Stimulated activated CD8-positive, alpha-beta memory T cell treated with anti-CD3 and anti-CD28 coated beads, Interleukin-7, amount 100 ng/mL, for 1 hour (primary cell): ENCODE measurements at regions not wholly inside any gene's neighbourhood (a gene's known extent, or its start where the extent isn't known, plus 50 kb on each side); places are given as distances from the start of the nearest gene placed in this dataset.
"Not testable (repeated sequence)": the region's sequence is repeated elsewhere in the genome, so short reads cannot be mapped to it uniquely, and the experiment has no call there.

Experiments
- DNase-seq, 2 donors: peaks; one replicate each; pipeline ENCODE4 v3.0.0-alpha.2; 2020; ENCODE audit warnings: low read depth in 2 of 2

DNA sequence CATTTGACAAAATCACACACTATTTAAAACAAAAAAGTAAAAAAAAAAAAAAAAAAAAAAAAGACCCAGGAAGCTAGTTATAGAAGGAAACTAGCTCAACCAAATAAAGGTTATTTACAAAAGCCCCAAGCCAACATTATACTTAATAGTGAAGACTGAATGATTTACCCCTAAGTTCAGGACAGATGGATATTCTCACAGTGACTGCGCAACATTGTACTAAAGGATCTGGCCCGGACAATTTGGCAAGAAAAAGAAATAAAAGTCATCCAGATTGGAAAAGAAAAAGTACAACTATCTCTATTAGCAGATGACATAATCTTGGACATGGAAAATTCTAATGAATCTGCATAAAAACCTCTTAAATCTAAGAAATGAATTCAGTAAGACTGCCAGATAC, 936.0 kb upstream of the ADAMTS5 start:
- DNase-seq: not testable (repeated sequence)

DNA sequence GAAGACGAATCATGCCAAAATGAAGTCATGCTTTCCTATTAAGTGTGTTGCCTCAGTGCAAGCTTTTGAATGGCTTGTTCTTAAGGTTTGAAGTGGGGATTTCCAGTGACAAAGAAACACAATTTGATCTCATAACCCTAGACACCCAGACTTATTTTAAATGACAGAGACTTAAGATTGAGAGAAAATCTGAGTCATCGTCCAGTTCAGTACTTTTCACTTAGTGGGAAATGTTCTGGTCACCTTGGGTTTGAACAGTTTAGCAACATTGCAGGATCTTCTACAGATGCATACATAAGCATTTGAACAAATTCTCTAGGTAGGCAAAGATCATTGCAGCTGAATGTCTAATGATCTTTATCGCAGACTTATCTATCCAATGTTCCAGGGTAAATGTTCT, 926.7 kb upstream of the ADAMTS5 start:
- not testable (repeated sequence) for DNase-seq

DNA sequence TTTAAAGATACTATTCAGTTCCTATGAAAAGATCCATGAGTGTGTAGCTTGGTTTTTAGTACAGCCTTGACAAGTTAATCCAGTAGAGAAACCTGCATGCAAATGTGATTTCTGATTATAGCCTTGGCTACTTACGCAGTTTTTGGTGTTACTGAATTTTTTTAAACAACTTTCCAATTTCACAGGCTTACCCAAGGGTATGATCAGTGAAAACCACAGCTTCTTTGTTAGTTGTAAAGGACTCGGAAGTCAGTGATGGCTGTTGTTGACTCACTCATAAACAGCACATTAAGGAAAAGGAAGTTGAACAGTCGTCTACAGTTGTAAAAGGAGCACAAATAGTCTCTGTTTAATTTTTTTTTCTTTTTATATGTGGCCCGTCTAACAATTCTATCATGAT, 924.6 kb upstream of the ADAMTS5 start:
- not testable (repeated sequence) for DNase-seq

DNA sequence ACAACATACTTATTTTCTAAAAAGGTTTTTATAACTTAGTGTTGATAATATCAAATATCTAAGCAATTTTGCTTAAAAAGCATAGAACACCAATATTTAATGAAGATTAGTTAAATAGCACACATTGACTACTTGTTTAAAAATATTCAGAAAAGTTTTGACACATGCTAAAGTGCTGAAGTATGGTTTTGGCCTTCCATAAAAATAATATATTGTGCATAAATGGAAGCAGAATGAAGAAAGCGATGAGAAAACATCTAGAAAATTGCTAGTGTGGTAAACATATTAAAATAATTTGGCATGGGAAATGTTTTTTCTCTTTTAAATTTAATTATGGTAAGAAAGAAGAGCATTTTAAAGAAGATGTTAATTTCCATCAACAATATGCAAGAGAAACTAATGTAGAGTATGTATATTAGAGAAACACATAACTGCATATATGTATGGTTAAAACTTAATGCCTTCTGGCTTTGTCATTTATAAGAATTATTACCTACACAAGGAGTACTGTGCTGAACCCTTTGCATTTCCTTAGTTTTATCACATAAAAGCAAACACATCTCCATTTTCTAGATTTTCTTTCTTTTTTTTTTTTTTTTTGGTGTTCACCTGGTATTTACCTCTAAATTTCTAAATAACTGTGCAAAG, 921.0 kb upstream of the ADAMTS5 start:
- DNase-seq: not testable (repeated sequence)

DNA sequence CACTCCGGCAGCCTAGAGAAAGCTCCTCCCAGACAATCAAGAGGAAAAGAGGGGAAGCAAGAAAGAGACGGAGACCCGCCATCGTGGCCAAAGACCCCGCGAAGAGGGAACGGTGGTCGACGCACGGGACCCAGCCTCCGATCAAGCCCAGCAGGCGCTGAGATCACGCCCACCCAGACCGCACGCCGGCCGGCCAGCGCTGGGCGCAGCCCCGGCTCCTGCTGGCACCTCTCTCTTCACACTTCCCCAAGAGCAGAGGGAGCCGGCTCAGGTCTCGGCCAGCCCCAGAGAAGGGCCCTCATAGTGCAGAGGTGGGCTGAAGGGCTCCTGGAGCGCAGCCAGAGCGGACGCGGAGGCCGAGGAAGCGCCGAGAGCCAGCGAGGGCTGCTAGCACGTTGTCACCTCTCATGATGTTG, 918.4 kb upstream of the ADAMTS5 start:
- no peak for DNase-seq

DNA sequence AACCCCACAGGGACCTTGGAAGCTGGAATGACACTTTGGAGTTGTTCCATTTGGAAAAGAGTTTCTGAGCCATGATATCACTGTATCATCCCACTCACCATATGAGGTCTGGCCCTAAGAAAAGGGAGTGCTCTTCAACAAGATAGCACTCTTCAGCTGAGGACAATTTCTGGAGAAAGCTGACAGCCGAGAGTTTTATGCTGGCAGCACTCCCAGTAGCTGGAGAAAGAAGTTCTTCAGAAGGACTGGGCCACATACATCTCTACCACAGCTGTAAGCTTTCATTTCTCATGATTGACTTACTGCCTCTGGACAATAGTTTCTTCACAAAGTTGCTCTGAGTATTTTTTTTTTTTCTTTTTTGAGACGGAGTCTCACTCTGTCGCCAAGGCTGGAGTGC, 914.4 kb upstream of the ADAMTS5 start:
- not testable (repeated sequence) for DNase-seq

DNA sequence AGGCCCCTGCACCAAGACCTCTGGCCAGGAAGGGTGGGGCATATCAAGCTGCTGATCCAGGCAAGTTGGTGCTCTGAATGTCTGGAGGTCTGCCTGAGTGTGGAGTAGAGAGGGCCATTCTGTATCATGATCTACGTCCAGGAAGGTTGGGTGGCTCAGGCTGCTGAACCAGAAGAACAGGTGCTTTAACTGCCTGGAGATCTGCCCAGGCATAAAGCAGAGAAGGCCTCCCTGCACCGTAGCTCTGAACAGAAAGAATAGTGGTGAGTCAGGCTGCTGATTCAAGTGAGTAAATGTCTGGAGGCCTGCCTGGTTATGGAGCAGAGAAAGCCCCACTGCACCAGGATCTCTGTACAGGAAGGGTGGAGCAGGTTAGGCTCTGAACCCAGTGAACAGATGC, 905.5 kb upstream of the ADAMTS5 start:
- DNase-seq: not testable (repeated sequence)

DNA sequence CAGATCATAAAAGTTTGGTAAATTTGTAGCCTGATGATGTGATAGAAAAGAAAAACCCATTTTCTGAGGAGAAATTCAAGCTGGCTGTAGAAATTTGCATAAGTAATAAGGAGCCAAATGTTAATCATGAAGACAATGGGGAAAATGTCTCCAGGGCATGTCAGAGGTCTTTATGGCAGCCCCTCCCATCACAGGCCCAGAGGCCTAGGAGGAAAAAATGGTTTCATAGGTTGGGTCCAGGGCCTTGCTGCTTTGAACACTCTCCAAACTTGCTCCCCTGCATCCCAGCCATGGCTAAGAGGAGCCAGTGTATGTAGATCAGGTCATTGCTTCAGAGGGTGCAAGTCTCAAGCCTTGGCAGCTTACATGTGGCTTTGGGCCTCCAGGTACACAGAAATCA, 903.9 kb upstream of the ADAMTS5 start:
- not testable (repeated sequence) for DNase-seq

DNA sequence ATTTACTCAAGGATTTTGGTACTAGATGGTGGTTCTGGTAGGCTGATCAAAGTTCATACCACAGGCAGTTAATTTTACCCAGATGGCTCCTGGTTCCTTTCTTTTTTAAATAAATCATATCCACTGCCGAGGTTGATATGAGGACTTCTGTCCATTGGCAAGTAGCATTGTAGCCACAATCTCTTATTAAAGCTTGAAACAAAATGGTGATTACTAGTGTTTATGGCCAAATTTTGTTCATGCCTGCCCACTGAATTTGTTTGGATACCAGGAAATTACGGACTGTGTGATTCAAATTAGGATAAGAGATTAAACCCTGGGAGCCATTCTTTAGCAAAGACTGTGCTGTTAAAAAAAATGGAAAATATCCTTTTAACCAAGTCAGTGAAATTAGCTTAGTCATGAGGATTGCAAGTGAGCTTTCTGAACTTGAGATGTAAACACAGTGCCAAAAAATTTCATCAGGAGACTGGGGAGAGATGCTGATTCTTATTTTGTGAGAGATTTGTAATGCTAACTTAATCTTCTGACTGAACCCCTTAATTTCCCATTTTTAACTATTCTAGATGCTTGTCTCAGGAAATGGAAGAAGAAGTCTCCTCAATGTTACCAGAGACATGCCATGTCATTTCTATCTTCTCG, 893.5 kb upstream of the ADAMTS5 start:
- not testable (repeated sequence) for DNase-seq

DNA sequence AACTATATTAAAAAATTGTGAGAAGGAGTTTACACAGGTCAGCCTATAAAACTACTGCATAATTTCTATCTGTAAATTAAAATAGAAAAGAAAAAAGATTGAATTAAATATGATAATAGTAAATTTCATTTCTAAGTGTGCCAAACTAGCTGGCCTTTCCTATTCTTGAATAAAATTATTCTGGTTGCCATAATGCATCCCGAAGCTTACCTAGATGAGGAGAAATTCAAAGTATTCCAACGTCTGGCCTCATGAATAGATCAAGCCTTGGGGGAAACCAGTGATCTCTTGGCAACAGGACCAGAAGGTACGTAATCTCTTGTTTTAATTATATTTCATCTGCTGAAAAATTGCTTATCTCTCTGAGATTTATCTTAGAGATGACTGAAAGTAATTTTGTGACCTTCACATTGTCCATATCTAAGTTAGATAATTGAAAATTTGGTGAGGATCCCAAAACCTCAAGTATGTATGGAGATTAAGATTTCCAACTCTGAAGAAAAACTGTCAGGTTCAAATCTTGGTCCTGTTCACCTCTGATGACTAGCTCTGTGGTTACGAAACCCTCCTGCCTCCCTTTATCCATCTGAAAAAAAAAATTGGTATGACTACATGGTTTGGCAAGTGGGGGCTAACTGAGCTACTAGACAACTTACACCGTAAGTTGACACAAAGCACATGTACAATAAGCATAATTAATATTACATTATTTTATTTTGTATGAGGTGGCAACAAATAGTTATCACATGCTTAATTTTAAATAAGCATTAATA, 891.4 kb upstream of the ADAMTS5 start:
- not testable (repeated sequence) for DNase-seq

DNA sequence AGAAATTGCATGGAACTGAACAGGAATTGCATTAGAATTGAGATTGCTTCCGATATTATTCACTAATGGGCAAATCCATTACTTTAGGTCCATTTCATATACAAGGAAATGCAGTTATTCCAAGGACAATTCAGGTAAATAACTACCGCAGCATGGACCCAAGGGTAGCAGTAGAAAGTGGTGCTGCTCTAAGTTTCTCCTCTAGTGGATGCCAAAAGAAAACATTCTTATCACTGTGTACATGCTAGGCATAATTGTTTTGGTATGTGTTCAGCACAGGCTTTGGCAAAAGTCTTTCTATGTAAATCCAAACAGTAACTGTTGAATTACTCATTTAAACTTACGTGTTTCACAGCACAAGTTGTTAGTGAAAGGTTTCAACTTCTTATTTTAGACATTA, 890.1 kb upstream of the ADAMTS5 start:
- not testable (repeated sequence) for DNase-seq

DNA sequence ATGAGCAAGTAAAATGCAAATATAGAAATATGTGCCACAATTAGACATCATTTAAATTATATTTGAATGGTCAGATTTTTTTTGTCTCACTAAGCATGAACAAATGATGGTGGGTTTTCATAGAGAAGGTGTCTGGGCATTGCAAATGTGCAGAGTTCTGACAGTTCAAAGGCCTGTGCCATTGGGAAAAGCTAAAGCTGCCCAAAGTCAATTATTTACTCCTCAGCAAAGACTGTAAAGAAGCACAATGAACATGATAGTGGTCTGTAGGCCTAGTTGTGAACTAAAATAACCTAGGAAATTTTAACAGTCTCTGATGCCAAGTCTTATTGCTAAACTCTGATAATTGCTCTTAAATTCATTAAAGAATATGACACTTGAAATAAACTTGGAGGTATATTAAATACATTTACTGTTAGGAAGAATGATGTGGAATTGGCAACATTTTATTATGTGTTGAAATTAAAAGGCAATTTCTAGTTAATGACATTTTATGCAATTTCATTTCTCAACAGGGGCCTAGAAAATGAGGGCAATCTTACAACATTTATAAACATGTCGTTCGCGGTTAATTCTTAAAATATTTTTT, 874.3 kb upstream of the ADAMTS5 start:
- no peak for DNase-seq

DNA sequence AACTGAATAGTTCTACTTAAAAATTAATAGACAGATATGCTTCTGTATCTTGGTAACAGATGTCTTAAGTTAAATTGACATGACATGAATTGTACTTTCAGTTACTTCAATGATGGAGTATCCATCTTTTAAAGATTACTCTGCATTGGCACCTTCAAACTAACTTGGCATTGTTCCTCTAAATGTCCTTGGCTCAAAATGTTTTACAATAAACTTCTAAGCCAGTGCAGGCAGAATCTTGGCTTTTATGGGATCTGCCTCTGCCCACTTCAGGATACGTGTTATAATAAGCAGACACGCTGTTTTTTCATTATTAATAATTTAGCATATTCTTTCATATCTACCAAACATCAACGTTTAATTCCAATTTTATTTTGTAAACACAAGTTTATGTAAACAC, 873.4 kb upstream of the ADAMTS5 start:
- DNase-seq: no peak

DNA sequence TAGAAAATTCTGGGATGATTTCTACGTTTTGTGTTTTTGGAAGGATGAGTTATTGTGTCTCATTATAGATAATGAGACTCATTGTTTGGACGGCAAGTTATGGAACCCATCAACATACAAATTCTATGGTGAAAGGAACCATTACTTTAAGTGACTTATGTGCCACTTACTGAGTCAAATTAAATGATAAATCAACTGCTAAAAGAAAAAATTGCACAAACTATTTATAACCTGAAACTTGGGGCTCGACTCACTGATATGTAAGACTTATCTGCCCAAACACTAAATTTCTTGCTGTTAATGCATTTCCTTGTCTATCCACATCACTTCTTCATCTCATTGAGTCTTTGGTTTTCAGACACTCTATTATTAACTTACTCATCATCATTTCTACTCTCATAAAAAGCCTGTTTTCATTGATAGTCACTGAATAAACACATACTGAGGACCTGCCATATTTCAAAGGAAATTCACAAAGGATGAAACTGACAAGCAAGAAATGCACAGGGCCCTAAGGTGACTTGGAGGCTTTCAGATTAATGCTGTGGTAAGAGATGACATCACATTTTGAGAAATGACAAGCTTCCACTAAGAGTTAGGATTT, 872.7 kb upstream of the ADAMTS5 start:
- no peak for DNase-seq

DNA sequence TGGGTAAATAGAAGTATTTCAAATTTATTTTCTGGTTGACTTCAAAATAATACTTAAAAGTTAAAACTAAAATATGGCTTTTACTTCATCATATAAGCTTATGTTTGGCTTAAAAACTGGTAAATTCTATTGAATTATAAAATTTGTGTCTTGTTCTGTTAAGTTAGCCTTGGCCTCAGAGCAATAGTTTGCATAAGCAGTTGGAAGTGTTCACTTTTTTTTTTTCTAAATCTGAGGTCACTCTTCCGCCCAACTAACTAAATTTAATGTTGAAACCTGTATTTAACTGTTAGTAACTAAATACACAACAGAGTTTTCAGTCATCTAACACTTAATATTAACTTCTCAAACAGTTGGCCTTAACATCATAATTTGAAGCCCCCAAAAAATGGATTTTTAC, 871.7 kb upstream of the ADAMTS5 start:
- DNase-seq: no peak

DNA sequence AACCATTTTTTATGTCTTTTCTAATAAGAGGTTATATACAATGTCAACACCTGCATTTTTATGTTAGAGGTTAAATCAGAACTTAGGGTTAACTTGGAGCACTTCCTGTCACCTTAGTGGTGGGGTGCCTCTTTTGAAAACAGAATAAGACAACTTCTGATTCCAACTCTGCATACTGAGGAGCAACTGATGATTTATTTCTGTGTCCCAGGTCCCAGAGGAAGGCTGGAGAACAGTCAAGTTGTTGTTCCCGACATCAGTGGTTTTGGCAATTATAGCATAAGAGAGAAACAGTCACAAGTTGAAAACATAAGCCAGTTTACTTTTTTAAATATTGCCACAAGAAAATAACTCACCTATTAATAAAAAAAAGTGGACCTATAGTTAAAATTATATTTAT, 871.0 kb upstream of the ADAMTS5 start:
- DNase-seq: no peak

DNA sequence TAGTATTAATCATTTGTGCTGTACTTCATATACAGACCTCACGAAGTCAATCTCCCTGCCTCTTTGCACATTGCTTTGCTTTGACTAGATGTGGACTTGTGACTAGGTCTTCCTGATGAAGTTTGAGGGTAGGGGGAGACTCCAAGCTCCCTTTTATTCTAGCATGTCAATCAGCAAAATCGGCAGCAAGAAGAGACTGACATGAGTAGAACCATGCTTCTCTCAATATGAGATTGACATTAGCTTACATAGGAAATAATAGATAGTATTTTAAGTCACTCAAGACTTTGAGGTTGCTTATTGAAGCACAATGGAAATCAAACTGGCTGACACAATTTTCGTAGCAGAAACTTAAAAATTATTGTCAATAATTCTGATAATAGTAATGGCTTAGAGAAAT, 866.4 kb upstream of the ADAMTS5 start:
- no peak for DNase-seq

DNA sequence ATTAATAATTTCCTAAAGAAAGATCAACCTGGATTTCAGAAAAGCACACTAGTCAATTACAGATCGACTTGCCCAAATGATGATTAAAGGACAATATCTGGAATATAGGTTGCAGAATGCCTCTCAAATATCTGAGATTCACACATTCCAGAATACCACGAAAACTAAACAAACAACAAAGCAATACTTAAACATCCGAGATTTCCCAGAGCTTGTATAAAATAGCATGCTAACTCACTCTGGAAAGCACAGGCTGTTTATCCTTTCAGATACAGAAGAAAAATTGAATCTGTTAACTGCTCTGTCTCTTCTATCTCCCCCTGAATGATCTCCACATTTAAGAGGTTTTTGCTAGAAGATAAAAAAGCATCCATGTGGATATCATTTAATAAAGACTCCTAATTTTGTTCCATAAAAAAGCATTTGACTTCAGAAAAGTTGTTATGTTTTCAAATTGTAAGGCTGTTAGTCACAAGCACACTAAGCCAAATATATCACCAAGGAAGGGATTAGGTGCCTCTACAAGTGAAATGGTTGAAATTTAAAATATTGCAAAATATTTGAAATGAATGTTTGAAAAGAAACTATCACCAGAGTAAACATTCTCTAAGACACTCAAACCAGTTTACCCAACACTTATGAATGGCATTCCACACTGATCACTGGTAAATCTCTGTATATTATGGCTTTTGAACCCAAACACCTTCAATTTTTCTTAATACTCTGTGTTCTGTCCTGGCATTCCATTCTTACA, 865.1 kb upstream of the ADAMTS5 start:
- DNase-seq: no peak

DNA sequence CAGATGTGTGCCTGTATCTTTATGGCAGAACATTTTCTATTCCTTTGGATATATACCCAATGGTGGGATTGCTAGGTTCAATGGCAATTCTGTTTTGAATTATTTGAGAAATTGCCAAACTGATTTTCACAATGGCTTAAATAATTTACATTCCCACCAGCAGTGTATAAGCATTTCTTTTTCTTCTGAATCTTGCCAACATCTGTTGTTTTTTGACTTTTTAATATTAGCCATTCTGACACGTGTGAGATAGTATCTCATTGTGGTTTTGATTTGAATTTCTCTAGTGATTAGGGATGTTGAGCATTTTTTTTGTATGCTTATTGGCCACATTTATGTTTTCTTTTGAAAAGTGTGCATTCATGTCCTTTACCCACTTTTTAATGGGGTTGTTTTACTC, 864.3 kb upstream of the ADAMTS5 start:
- no peak for DNase-seq

DNA sequence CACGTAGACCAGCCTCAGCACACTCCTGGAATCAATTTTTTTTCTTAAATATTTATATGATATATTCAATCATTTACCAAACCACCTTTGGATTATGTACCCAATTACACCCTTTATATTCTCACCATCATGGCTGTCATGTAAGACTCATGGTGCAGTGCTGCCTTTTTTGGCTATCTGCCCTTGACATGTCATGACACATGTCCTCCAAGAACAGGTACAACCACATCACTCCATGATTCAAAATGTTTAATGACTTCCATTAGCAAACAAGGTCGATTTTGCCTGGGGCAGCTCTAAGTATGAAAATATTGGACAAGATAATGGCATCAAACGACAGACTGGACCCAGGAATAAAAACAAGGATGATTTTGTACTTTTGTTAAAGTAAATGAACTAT, 861.1 kb upstream of the ADAMTS5 start:
- DNase-seq: no peak

DNA sequence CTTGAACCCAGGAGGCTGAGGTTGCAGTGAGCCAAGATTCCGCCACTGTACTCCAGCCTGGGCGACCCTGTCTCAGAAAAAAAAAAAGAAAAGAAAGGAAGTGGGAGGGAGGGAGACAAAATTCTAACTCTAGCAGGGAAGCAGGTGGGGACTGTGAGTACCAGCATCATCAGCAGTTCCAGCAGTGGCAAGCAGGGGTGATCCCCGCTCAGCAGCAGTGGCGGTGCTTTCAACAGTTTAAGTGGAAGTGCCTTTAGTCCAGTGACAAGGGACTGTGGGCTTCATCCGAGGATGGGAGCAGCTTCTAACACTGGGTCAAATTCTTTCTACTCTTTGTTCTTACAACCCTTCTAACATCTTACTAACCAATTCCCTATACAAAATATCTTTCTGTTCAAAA, 858.1 kb upstream of the ADAMTS5 start:
- DNase-seq: no peak
